ENCODE measurements at regions not wholly inside any gene's neighbourhood (a gene's known extent, or its start where the extent isn't known, plus 50 kb on each side); places are given as distances from the start of the nearest gene placed in this dataset.

DNA sequence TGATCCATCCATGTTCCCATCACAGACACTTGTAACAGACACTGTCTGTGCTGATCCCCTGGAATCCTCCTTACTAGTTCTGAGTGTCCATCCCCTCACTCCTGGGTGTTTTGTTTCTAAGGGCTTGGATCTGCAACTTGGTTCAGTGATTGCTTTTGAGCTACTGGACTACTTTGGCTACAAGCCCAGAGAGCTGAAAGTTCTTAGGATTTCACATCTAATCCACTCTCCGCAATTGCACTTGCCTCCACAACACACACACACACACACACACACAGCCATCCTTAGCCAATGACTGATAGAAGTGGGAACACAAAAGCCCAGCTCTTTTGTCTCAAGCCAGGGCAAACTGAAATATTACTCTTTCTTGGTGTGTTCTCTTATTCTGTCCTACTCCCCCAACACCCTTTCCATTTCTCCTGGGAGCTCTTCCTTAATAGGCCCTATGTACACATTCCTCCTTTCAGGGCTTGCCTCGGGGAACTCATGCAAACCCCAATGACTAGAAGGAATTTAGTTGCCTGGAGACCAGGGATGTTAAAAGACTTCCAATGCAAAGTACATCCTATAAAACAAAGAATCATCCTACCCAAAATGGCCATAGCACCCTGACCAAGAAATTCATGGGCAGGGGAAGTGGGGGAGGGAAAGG lies 206.1 kb upstream of the UBE2E2 start:
- TF ChIP-seq CCDC6 (CRISPR knock-in tag; IDR thresholded peaks at IDR 0.05) (no peak), PBX3 (CRISPR knock-in tag; IDR thresholded peaks at IDR 0.05; ENCODE audit: borderline replicate concordance) (no peak), ZNF20 (CRISPR knock-in tag; IDR thresholded peaks at IDR 0.05) (no peak), POLR2AphosphoS5 (IDR thresholded peaks at IDR 0.05; ENCODE audit: low read depth, low read length) (no peak), HDAC2 (CRISPR knock-in tag; IDR thresholded peaks at IDR 0.05) (no peak), ZKSCAN8 (CRISPR knock-in tag; IDR thresholded peaks at IDR 0.05; ENCODE audit: borderline replicate concordance) (no peak), SMC3 (IDR thresholded peaks at IDR 0.05; ENCODE audit: low read length) (no peak), ZNF44 (CRISPR knock-in tag; IDR thresholded peaks at IDR 0.05) (no peak), CTCF (CRISPR knock-in tag; IDR thresholded peaks at IDR 0.05) (no peak), ZNF790 (CRISPR knock-in tag; IDR thresholded peaks at IDR 0.05; ENCODE audit: borderline replicate concordance) (no peak), POLR2A (IDR thresholded peaks at IDR 0.05; ENCODE audit: insufficient read depth in 1 of 2, low read depth in 2 of 2, low read length in 2 of 2) (no peak), HNRNPLL (IDR thresholded peaks at IDR 0.05; ENCODE audit: low read depth, low read length, poor library complexity, severe bottlenecking) (no peak)

Measured in HepG2 (cell line).